ENCODE measurements at regions not wholly inside any gene's neighbourhood (a gene's known extent, or its start where the extent isn't known, plus 50 kb on each side); places are given as distances from the start of the nearest gene placed in this dataset.

GRCh38 chr10:91103384-91104192 lies 116.9 kb upstream of the PCGF5 start:
- DNase-seq (peak; percentile 54), ATAC-seq (ENCODE audit: insufficient read depth, low read depth) (peak; percentile 81)
- no peak overlapping the region for H3K4me2 ChIP-seq (ENCODE audit: insufficient read depth, low read length)
- peaks cover 2% of the 10 kb centered on the region for H3K9me3 ChIP-seq (ENCODE audit: insufficient read depth, low read length, severe bottlenecking)
- H4K20me1 ChIP-seq (ENCODE audit: insufficient read depth, low read length) = no peaks in the 10 kb centered on the region
- TF ChIP-seq CTCF (IDR thresholded peaks at IDR 0.05; ENCODE audit: borderline replicate concordance, extremely low read depth, low read length, poor library complexity, severe bottlenecking) (no peak), EZH2 (IDR thresholded peaks at IDR 0.05; ENCODE audit: borderline replicate concordance, low read depth, low read length, severe bottlenecking) (no peak)
- H3K36me3 ChIP-seq (ENCODE audit: insufficient read depth, low read length) = no peaks in the 10 kb centered on the region
- H3K79me2 ChIP-seq (ENCODE audit: insufficient read depth, low read length) = no peaks in the 10 kb centered on the region
- peaks cover 38% of the 10 kb centered on the region for H3K4me1 ChIP-seq (ENCODE audit: insufficient read depth, low read length)
- no peaks in the 10 kb centered on the region for H3K27me3 ChIP-seq (ENCODE audit: insufficient read depth, low read length, poor library complexity)
- H2AFZ ChIP-seq (ENCODE audit: low read depth, low read length) = no peak overlapping the region
- H3K9ac ChIP-seq (ENCODE audit: low read depth, low read length) = no peak overlapping the region
- H3K4me3 ChIP-seq (ENCODE audit: low read depth in 1 of 2, low read length in 2 of 2) = no peak overlapping the region
- peak overlapping the region; percentile 52 for H3K27ac ChIP-seq (ENCODE audit: low read length)

DNA sequence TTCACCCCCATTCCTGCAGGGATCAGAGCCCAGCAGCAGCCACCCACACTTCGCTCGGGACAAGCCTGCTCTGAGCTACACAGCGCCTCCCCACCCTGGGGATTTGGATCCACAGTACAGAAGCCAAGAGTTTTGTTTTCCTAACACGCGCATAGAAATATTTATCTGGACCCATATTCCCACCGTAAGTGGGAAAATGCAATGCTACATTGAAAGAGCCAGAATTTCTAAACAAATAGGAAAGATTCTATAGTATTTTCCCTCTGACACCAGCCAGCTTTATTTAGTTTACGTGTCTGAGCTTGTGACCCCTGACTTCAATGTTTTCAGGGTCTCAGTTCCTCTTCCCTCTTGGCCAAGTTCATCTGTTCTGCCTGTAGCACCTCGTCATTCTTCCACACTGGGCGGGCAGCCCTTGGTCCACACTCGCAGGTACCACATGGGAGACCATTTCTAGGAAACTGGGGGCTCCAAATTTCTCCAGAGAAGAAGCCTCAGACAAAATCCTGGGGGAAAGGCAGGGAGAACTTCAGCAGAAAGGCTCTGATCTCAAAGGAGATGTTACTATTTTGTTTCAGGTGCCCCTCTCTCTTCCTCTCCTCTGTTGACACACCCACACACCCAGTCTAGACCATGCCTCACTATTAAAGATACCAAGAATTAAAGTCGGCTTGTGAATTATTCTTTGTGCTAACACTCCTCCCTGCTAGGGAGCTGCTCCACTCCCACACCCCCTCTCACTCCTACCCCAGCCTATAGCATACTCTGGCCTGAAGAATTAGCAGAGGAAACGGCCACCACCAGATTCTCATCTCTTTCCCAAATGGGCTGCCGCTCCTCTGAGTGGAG lies 116.0 kb upstream of the PCGF5 start:
- Histone ChIP-seq H3K79me2 (ENCODE audit: insufficient read depth, low read length) (no peaks in the 10 kb centered on the region), H3K4me3 (ENCODE audit: low read depth in 1 of 2, low read length in 2 of 2) (no peak overlapping the region), H3K9ac (ENCODE audit: low read depth, low read length) (no peak overlapping the region), H4K20me1 (ENCODE audit: insufficient read depth, low read length) (no peaks in the 10 kb centered on the region), H3K4me1 (ENCODE audit: insufficient read depth, low read length) (peaks cover 38% of the 10 kb centered on the region), H3K27me3 (ENCODE audit: insufficient read depth, low read length, poor library complexity) (no peaks in the 10 kb centered on the region), H3K4me2 (ENCODE audit: insufficient read depth, low read length) (no peak overlapping the region), H2AFZ (ENCODE audit: low read depth, low read length) (no peak overlapping the region), H3K27ac (ENCODE audit: low read length) (peak overlapping the region; percentile 52), H3K9me3 (ENCODE audit: insufficient read depth, low read length, severe bottlenecking) (no peaks in the 10 kb centered on the region), H3K36me3 (ENCODE audit: insufficient read depth, low read length) (no peaks in the 10 kb centered on the region)
- no peak for DNase-seq
- ATAC-seq (ENCODE audit: insufficient read depth, low read depth) = no peak; the same call in 1 of the 3 replicates
- TF ChIP-seq CTCF (IDR thresholded peaks at IDR 0.05; ENCODE audit: borderline replicate concordance, extremely low read depth, low read length, poor library complexity, severe bottlenecking) = no peak
- TF ChIP-seq EZH2 (IDR thresholded peaks at IDR 0.05; ENCODE audit: borderline replicate concordance, low read depth, low read length, severe bottlenecking) = no peak

DNA sequence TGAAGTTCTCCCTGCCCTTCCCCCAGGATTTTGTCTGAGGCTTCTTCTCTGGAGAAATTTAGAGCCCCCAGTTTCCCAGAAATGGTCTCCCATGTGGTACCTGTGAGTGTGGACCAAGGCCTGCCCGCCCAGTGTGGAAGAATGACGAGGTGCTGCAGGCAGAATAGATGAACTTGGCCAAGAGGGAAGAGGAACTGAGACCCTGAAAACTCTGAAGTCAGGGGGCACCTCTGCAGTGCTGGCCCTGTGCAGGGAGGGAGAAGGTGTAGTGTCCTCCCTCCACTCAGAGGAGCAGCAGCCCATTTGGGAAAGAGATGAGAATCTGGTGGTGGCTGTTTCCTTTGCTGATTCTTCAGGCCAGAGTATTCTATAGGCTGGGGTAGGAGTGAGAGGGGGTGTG lies 115.2 kb upstream of the PCGF5 start:
- H2AFZ ChIP-seq (ENCODE audit: low read depth, low read length) = no peak overlapping the region
- ATAC-seq (ENCODE audit: insufficient read depth, low read depth) = no peak
- H3K36me3 ChIP-seq (ENCODE audit: insufficient read depth, low read length) = no peaks in the 10 kb centered on the region
- peaks cover 36% of the 10 kb centered on the region for H3K4me1 ChIP-seq (ENCODE audit: insufficient read depth, low read length)
- no peaks in the 10 kb centered on the region for H3K9me3 ChIP-seq (ENCODE audit: insufficient read depth, low read length, severe bottlenecking)
- no peak overlapping the region for H3K4me3 ChIP-seq (ENCODE audit: low read depth in 1 of 2, low read length in 2 of 2)
- no peaks in the 10 kb centered on the region for H4K20me1 ChIP-seq (ENCODE audit: insufficient read depth, low read length)
- H3K79me2 ChIP-seq (ENCODE audit: insufficient read depth, low read length) = no peaks in the 10 kb centered on the region
- no peak for TF ChIP-seq EZH2 (IDR thresholded peaks at IDR 0.05; ENCODE audit: borderline replicate concordance, low read depth, low read length, severe bottlenecking)
- no peak for TF ChIP-seq CTCF (IDR thresholded peaks at IDR 0.05; ENCODE audit: borderline replicate concordance, extremely low read depth, low read length, poor library complexity, severe bottlenecking)
- H3K4me2 ChIP-seq (ENCODE audit: insufficient read depth, low read length) = no peak overlapping the region
- DNase-seq = no peak
- H3K9ac ChIP-seq (ENCODE audit: low read depth, low read length) = no peak overlapping the region
- no peak overlapping the region for H3K27ac ChIP-seq (ENCODE audit: low read length)
- no peaks in the 10 kb centered on the region for H3K27me3 ChIP-seq (ENCODE audit: insufficient read depth, low read length, poor library complexity)
